ENCODE measurements at regions not wholly inside any gene's neighbourhood (a gene's known extent, or its start where the extent isn't known, plus 50 kb on each side); places are given as distances from the start of the nearest gene placed in this dataset.

DNA sequence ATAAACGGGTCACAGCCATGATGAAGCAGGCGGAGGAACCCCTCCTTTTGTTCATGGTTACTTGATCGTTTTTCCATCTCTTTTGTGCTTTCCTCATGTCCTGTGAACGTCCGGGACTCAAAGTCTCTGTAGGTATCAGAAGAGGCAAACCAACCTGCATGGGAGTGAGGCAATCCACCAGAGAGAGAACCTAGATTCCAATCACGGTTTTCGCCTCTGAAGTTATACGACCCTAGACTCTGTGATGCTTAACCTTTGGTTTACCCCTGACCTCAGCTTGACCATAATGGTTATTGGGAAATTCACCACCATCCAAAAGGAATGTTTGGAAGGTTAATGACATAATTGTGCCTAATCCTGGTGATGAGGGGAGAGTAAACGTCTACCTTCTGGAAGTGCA lies 186.8 kb upstream of the PRICKLE1 start:
- 23% methylated on average over 9 of the region's 9 CpGs for WGBS (ENCODE audit: insufficient coverage, insufficient replicate concordance, low lambda C conversion rate, missing lambda C conversion rate)
- Histone ChIP-seq H3K79me2 (ENCODE audit: control insufficient read depth, insufficient read depth, low read length) (no peaks in the 10 kb centered on the region), H3K27ac (ENCODE audit: control insufficient read depth, insufficient read depth) (no peak overlapping the region), H3K36me3 (ENCODE audit: control insufficient read depth in 2 of 2, insufficient read depth in 2 of 2, low read length in 1 of 2) (no peaks in the 10 kb centered on the region), H4K20me1 (ENCODE audit: control insufficient read depth, insufficient read depth) (no peaks in the 10 kb centered on the region), H3K4me1 (ENCODE audit: control insufficient read depth, insufficient read depth, low read length) (no peaks in the 10 kb centered on the region), H3K9ac (ENCODE audit: control insufficient read depth, insufficient read depth, low read length) (no peak overlapping the region), H3K4me3 (no peak overlapping the region), H2AFZ (ENCODE audit: control insufficient read depth, low read depth, low read length) (no peak overlapping the region), H3K9me3 (replicated peaks; ENCODE audit: control insufficient read depth, insufficient read depth, low read length) (no peaks in the 10 kb centered on the region), H3K4me2 (ENCODE audit: control insufficient read depth, insufficient read depth) (no peak overlapping the region), H3K27me3 (replicated peaks in 1 of 2; ENCODE audit: control insufficient read depth in 2 of 2, insufficient read depth in 2 of 2, low read length in 1 of 2) (no peaks in the 10 kb centered on the region)
- no TSS peak for BruUV-seq (replicated peaks)
- FAIRE-seq (no peak), DNase-seq (ENCODE audit: low read depth, low spot score) (no peak), ATAC-seq (no peak)
- ChIA-PET CTCF (no interaction called here), POLR2A (no interaction called here), RAD21 (ENCODE audit: unreplicated experiment) (no interaction called here), SMC1A (ENCODE audit: uncharacterized antibody, unreplicated experiment) (no interaction called here)
- intact Hi-C loops (cut with micrococcal nuclease; ENCODE audit: unreplicated experiment) (no loop called here), in situ Hi-C loops (cut with MboI) (no loop called here)
- no peak for TF ChIP-seq IKZF1 (conservative IDR thresholded peaks at IDR 0.05)
- TF ChIP-seq YBX1 (IDR thresholded peaks at IDR 0.05), result no peak
- no peak for TF ChIP-seq CEBPZ (IDR thresholded peaks at IDR 0.05; ENCODE audit: low read depth, low read length)
- no peak for TF ChIP-seq ESRRA (IDR thresholded peaks at IDR 0.05; ENCODE audit: low read length)
- TF ChIP-seq NKRF (conservative IDR thresholded peaks at IDR 0.05), result no peak
- no peak for TF ChIP-seq FOXM1 (IDR thresholded peaks at IDR 0.05; ENCODE audit: low read depth, low read length)
- no peak for TF ChIP-seq RBBP5 (conservative IDR thresholded peaks at IDR 0.05)
- TF ChIP-seq ELK1 (IDR thresholded peaks at IDR 0.05; ENCODE audit: low read depth, low read length), result no peak
- TF ChIP-seq HDAC6 (IDR thresholded peaks at IDR 0.05; ENCODE audit: unreplicated experiment), result no peak
- no peak for TF ChIP-seq ZBTB33 (IDR thresholded peaks at IDR 0.05)
- TF ChIP-seq, protein P1, sequence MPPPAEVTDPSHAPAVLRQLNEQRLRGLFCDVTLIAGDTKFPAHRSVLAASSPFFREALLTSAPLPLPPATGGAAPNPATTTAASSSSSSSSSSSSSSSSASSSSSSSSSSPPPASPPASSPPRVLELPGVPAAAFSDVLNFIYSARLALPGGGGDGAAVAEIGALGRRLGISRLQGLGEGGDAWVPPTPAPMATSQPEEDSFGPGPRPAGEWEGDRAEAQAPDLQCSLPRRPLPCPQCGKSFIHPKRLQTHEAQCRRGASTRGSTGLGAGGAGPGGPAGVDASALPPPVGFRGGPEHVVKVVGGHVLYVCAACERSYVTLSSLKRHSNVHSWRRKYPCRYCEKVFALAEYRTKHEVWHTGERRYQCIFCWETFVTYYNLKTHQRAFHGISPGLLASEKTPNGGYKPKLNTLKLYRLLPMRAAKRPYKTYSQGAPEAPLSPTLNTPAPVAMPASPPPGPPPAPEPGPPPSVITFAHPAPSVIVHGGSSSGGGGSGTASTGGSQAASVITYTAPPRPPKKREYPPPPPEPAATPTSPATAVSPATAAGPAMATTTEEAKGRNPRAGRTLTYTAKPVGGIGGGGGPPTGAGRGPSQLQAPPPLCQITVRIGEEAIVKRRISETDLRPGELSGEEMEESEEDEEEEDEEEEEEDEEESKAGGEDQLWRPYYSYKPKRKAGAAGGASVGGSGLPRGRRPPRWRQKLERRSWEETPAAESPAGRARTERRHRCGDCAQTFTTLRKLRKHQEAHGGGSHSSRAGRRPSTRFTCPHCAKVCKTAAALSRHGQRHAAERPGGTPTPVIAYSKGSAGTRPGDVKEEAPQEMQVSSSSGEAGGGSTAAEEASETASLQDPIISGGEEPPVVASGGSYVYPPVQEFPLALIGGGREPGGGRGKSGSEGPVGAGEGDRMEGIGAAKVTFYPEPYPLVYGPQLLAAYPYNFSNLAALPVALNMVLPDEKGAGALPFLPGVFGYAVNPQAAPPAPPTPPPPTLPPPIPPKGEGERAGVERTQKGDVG (CRISPR knock-in tag; IDR thresholded peaks at IDR 0.05), result no peak
- TF ChIP-seq YY1 (IDR thresholded peaks at IDR 0.05; ENCODE audit: low read depth, low read length), result no peak

Measured in GM12878 (cell line).